Activated B cell treated with CpG ODN at 0.5 μM for 24 hours (primary cell): ENCODE measurements at regions not wholly inside any gene's neighbourhood (a gene's known extent, or its start where the extent isn't known, plus 50 kb on each side); places are given as distances from the start of the nearest gene placed in this dataset.

Experiments
- ATAC-seq: fragments of 200-7000 bp; cut with Tn5 transposase; one replicate; pipeline ENCODE4 v1.10.0; 2021; ENCODE audit warnings: low read depth, mild to moderate bottlenecking, moderate library complexity
- CTCF ChIA-PET: fragments of 350-600 bp; sonication (Branson Sonifier 250); formaldehyde crosslinking; loops from one replicate; lab custom pipeline; 2021; ENCODE audit warnings: antibody characterized with exemption; lab: Charles Lee
- POLR2A ChIA-PET: fragments of 350-600 bp; sonication (Branson Sonifier 250); formaldehyde crosslinking; loops from one replicate; lab custom pipeline; 2021; ENCODE audit warnings: antibody characterized with exemption; lab: Charles Lee
- DNase-seq: peaks from one replicate; pipeline ENCODE4 v3.0.0; 2022
- H3K27ac Mint-ChIP-seq: one replicate; pipeline ENCODE4 v1.8.0; 2020; ENCODE audit warnings: mixed read lengths
- H3K27me3 Mint-ChIP-seq: one replicate; pipeline ENCODE4 v1.8.0; 2021; ENCODE audit warnings: mixed read lengths
- H3K36me3 Mint-ChIP-seq: one replicate; pipeline ENCODE4 v1.8.0; 2021; ENCODE audit warnings: low read depth, mixed read lengths
- H3K4me1 Mint-ChIP-seq: one replicate; pipeline ENCODE4 v1.8.0; 2021; ENCODE audit warnings: mixed read lengths
- H3K4me3 Mint-ChIP-seq: one replicate; pipeline ENCODE4 v1.8.0; 2020; ENCODE audit warnings: mild to moderate bottlenecking, mixed read lengths
- H3K9me3 Mint-ChIP-seq: one replicate; pipeline ENCODE4 v1.8.0; 2020; ENCODE audit warnings: mixed read lengths
- CTCF ChIP-seq: fragments of 200-600 bp; IDR thresholded peaks from one replicate; pipeline ENCODE4 v1.8.0; 2022; ENCODE audit warnings: antibody characterized with exemption, mild to moderate bottlenecking
- intact Hi-C: fragments of 100-400 bp; cut with micrococcal nuclease; formaldehyde crosslinking; loops from one replicate; pipeline ENCODE4 v1.15.1; 2024

- no peak overlapping the region for H3K27ac Mint-ChIP-seq
- ATAC-seq = no peak
- TF ChIP-seq CTCF = no peak
- intact Hi-C loops = no loop called here
- no peaks in the 10 kb centered on the region for H3K9me3 Mint-ChIP-seq
- H3K27me3 Mint-ChIP-seq = peaks cover 2% of the 10 kb centered on the region
- H3K36me3 Mint-ChIP-seq = no peaks in the 10 kb centered on the region
- no peak for DNase-seq
- ChIA-PET CTCF (no interaction called here), POLR2A (no interaction called here)
- H3K4me3 Mint-ChIP-seq = no peak overlapping the region
- no peaks in the 10 kb centered on the region for H3K4me1 Mint-ChIP-seq
These were observed 484.9 kb downstream of the MIAT start for GRCh38 chr22:27142286-27142685.

GRCh38 chr22:27144321-27144720 lies 486.9 kb downstream of the MIAT start:
- ChIA-PET POLR2A (no interaction called here), CTCF (no interaction called here)
- ATAC-seq = no peak
- no peak for DNase-seq
- H3K36me3 Mint-ChIP-seq = no peaks in the 10 kb centered on the region
- peaks cover 2% of the 10 kb centered on the region for H3K27me3 Mint-ChIP-seq
- no peak overlapping the region for H3K4me3 Mint-ChIP-seq
- no peak overlapping the region for H3K27ac Mint-ChIP-seq
- TF ChIP-seq CTCF = no peak
- no peaks in the 10 kb centered on the region for H3K4me1 Mint-ChIP-seq
- H3K9me3 Mint-ChIP-seq = peaks cover 4% of the 10 kb centered on the region
- intact Hi-C loops = no loop called here

- Mint-ChIP-seq H3K4me1 (no peaks in the 10 kb centered on the region), H3K27me3 (peaks cover 14% of the 10 kb centered on the region), H3K36me3 (no peaks in the 10 kb centered on the region), H3K4me3 (no peak overlapping the region), H3K9me3 (peaks cover 6% of the 10 kb centered on the region), H3K27ac (no peak overlapping the region)
- CTCF ChIA-PET = no interaction called here
- ATAC-seq (no peak), DNase-seq (no peak)
- POLR2A ChIA-PET = no interaction called here
- no peak for TF ChIP-seq CTCF
- intact Hi-C loops = no loop called here
These were observed 489.7 kb downstream of the MIAT start for GRCh38 chr22:27146866-27147633.

GRCh38 chr22:27148055-27148454 lies 490.7 kb downstream of the MIAT start:
- ATAC-seq (no peak), DNase-seq (no peak)
- intact Hi-C loops = no loop called here
- TF ChIP-seq CTCF = no peak
- H3K27ac Mint-ChIP-seq = no peak overlapping the region
- peaks cover 13% of the 10 kb centered on the region for H3K27me3 Mint-ChIP-seq
- no peaks in the 10 kb centered on the region for H3K4me1 Mint-ChIP-seq
- ChIA-PET CTCF (no interaction called here), POLR2A (no interaction called here)
- H3K36me3 Mint-ChIP-seq = no peaks in the 10 kb centered on the region
- no peak overlapping the region for H3K4me3 Mint-ChIP-seq
- H3K9me3 Mint-ChIP-seq = peaks cover 12% of the 10 kb centered on the region

- Mint-ChIP-seq H3K27ac (no peak overlapping the region), H3K27me3 (peaks cover 12% of the 10 kb centered on the region), H3K4me1 (no peaks in the 10 kb centered on the region), H3K9me3 (peaks cover 12% of the 10 kb centered on the region), H3K36me3 (no peaks in the 10 kb centered on the region), H3K4me3 (no peak overlapping the region)
- TF ChIP-seq CTCF = no peak
- intact Hi-C loops = no loop called here
- DNase-seq (no peak), ATAC-seq (no peak)
- CTCF ChIA-PET = no interaction called here
- POLR2A ChIA-PET = no interaction called here
These were observed 491.6 kb downstream of the MIAT start for GRCh38 chr22:27148886-27149470.
